Endodermal cell (in vitro differentiated cells): ENCODE measurements at regions not wholly inside any gene's neighbourhood (a gene's known extent, or its start where the extent isn't known, plus 50 kb on each side); places are given as distances from the start of the nearest gene placed in this dataset.

Source experiments
- DNase-seq: peaks from one replicate; pipeline ENCODE4 v3.0.0-alpha.2; 2017
- H3K27ac ChIP-seq: 2 replicates; pipeline ENCODE4 v1.5.1; 2013; ENCODE audit warnings: mild to moderate bottlenecking, low read depth, low read length, moderate library complexity
- H3K27me3 ChIP-seq: 2 replicates; pipeline ENCODE4 v1.6.1; 2013; ENCODE audit warnings: mild to moderate bottlenecking, low read length, moderate library complexity; ENCODE audit not compliant: insufficient read depth, control insufficient read depth, poor library complexity, severe bottlenecking
- H3K36me3 ChIP-seq: 2 replicates; pipeline ENCODE4 v1.7.0; 2013; ENCODE audit warnings: mild to moderate bottlenecking, low read length, moderate library complexity; ENCODE audit not compliant: control insufficient read depth, insufficient read depth
- H3K4me1 ChIP-seq: one replicate; pipeline ENCODE4 v1.7.0; 2013; ENCODE audit warnings: low read length; ENCODE audit not compliant: control insufficient read depth, insufficient read depth
- H3K4me3 ChIP-seq: 2 replicates; pipeline ENCODE4 v1.5.1; 2013; ENCODE audit warnings: mild to moderate bottlenecking, low read length, moderate library complexity
- H3K9ac ChIP-seq: 2 replicates; pipeline ENCODE4 v1.6.1; 2013; ENCODE audit warnings: mild to moderate bottlenecking, low read length, moderate library complexity; ENCODE audit not compliant: poor library complexity, severe bottlenecking; ENCODE audit errors: extremely low read depth
- H3K9me3 ChIP-seq: 2 replicates; pipeline ENCODE4 v1.6.1; 2013; ENCODE audit warnings: mild to moderate bottlenecking, low read length, moderate library complexity; ENCODE audit not compliant: control insufficient read depth
- H3K27ac Mint-ChIP-seq: 2 replicates; pipeline ENCODE4 v1.8.0; 2020; ENCODE audit warnings: mixed read lengths
- H3K27me3 Mint-ChIP-seq: 2 replicates; pipeline ENCODE4 v1.8.0; 2021; ENCODE audit warnings: mild to moderate bottlenecking, mixed read lengths; ENCODE audit not compliant: insufficient read depth
- H3K36me3 Mint-ChIP-seq: 2 replicates; pipeline ENCODE4 v1.8.0; 2020; ENCODE audit warnings: low read depth, mixed read lengths
- H3K4me1 Mint-ChIP-seq: 2 replicates; pipeline ENCODE4 v1.8.0; 2020; ENCODE audit warnings: mixed read lengths
- H3K4me3 Mint-ChIP-seq: 2 replicates; pipeline ENCODE4 v1.8.0; 2020; ENCODE audit warnings: mild to moderate bottlenecking, moderate library complexity, mixed read lengths
- H3K9me3 Mint-ChIP-seq: 2 replicates; pipeline ENCODE4 v1.8.0; 2020; ENCODE audit warnings: mild to moderate bottlenecking, mixed read lengths
- CTCF ChIP-seq: fragments of 200-600 bp; sonication (generic); conservative IDR thresholded peaks from 2 replicates; pipeline ENCODE4 v1.5.0; 2021; ENCODE audit warnings: antibody characterized with exemption, mild to moderate bottlenecking
- WGBS, 2 experiments: methylation state at CpG; one replicate each; pipeline versions ENCODE4 v1.1.5 to v1.1.7; 2013; ENCODE audit warnings: missing lambda C conversion rate in 2 of 2, mixed read lengths in 1 of 2; ENCODE audit not compliant: insufficient coverage in 1 of 2, insufficient read length in 1 of 2; 5-methylcytosine and 5-hydroxymethylcytosine counted together

GRCh38 chr18:30245766-30246455 is 796.6 kb downstream of the DSC3 start:
- Mint-ChIP-seq H3K4me3 (no peak overlapping the region), H3K9me3 (peaks cover 3% of the 10 kb centered on the region), H3K27me3 (no peaks in the 10 kb centered on the region), H3K27ac (no peak overlapping the region), H3K4me1 (no peaks in the 10 kb centered on the region), H3K36me3 (no peaks in the 10 kb centered on the region)
- no peak for TF ChIP-seq CTCF
- no peaks in the 10 kb centered on the region for H3K4me1 ChIP-seq
- H3K36me3 ChIP-seq, result no peaks in the 10 kb centered on the region
- no peak overlapping the region for H3K9ac ChIP-seq
- WGBS, 2 experiments, result 91 to 100% methylated on average over 1 to 3 of the region's 3 CpGs
- H3K27ac ChIP-seq, result no peak overlapping the region
- H3K4me3 ChIP-seq, result no peak overlapping the region
- no peaks in the 10 kb centered on the region for H3K27me3 ChIP-seq
- DNase-seq, result no peak
- no peaks in the 10 kb centered on the region for H3K9me3 ChIP-seq

GRCh38 chr18:30234755-30235154 is 807.8 kb downstream of the DSC3 start:
- Mint-ChIP-seq H3K4me3 (no peak overlapping the region), H3K27me3 (no peaks in the 10 kb centered on the region)

GRCh38 chr18:30211112-30211511 is 831.4 kb downstream of the DSC3 start:
- Histone ChIP-seq H3K27me3 (no peaks in the 10 kb centered on the region), H3K9ac (no peak overlapping the region), H3K4me3 (no peak overlapping the region), H3K4me1 (no peaks in the 10 kb centered on the region), H3K9me3 (peaks cover 21% of the 10 kb centered on the region), H3K27ac (no peak overlapping the region), H3K36me3 (no peaks in the 10 kb centered on the region)
- Mint-ChIP-seq H3K36me3 (no peaks in the 10 kb centered on the region), H3K9me3 (peaks cover 5% of the 10 kb centered on the region), H3K4me1 (peaks cover 6% of the 10 kb centered on the region), H3K27ac (no peak overlapping the region), H3K4me3 (no peak overlapping the region), H3K27me3 (no peaks in the 10 kb centered on the region)
- TF ChIP-seq CTCF, result no peak
- no peak for DNase-seq

More at GRCh38 chr18:30234755-30235154, 807.8 kb downstream of the DSC3 start:
- Histone ChIP-seq H3K4me3 (no peak overlapping the region), H3K27me3 (no peaks in the 10 kb centered on the region), H3K9ac (no peak overlapping the region), H3K4me1 (no peaks in the 10 kb centered on the region), H3K36me3 (no peaks in the 10 kb centered on the region), H3K27ac (no peak overlapping the region), H3K9me3 (no peaks in the 10 kb centered on the region)
- no peak for DNase-seq
- Mint-ChIP-seq H3K4me1 (no peaks in the 10 kb centered on the region), H3K36me3 (no peaks in the 10 kb centered on the region), H3K27ac (no peak overlapping the region), H3K9me3 (no peaks in the 10 kb centered on the region)
- TF ChIP-seq CTCF, result no peak
